ENCODE measurements at regions not wholly inside any gene's neighbourhood (a gene's known extent, or its start where the extent isn't known, plus 50 kb on each side); places are given as distances from the start of the nearest gene placed in this dataset.

DNA sequence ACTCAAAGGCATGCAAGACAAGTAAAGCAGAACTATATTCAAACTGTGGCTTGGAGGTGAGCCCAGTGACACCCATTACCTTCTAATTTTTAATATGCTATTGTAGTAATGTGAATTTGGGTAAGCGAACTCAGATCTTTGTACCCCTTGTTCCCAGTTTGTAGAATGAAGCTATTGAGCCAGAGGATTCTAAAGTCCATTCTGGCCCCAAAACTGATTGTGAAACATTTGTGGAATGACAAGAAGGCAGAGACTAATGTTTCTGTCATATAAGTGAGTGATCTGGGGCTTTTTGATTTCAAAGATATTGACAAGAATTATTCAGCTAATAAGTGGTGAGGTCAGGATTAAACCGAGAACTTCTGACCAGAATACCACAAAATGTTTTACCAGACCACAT is 283.8 kb upstream of the CA10 start:
- TF ChIP-seq, protein P1, sequence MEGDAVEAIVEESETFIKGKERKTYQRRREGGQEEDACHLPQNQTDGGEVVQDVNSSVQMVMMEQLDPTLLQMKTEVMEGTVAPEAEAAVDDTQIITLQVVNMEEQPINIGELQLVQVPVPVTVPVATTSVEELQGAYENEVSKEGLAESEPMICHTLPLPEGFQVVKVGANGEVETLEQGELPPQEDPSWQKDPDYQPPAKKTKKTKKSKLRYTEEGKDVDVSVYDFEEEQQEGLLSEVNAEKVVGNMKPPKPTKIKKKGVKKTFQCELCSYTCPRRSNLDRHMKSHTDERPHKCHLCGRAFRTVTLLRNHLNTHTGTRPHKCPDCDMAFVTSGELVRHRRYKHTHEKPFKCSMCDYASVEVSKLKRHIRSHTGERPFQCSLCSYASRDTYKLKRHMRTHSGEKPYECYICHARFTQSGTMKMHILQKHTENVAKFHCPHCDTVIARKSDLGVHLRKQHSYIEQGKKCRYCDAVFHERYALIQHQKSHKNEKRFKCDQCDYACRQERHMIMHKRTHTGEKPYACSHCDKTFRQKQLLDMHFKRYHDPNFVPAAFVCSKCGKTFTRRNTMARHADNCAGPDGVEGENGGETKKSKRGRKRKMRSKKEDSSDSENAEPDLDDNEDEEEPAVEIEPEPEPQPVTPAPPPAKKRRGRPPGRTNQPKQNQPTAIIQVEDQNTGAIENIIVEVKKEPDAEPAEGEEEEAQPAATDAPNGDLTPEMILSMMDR (IDR thresholded peaks at IDR 0.05), result no peak
- no peak for TF ChIP-seq POLR2A (IDR thresholded peaks at IDR 0.05)

Measured in tibial nerve (tissue), 3 donors.